ENCODE measurements at regions not wholly inside any gene's neighbourhood (a gene's known extent, or its start where the extent isn't known, plus 50 kb on each side); places are given as distances from the start of the nearest gene placed in this dataset.
"Not testable (repeated sequence)": the region's sequence is repeated elsewhere in the genome, so short reads cannot be mapped to it uniquely, and the experiment has no call there.

GRCh38 chr16:27639561-27640276 is 89.8 kb downstream of the KATNIP start:
- FAIRE-seq = no peak

GRCh38 chr16:27640277-27640600 is 90.3 kb downstream of the KATNIP start:
- FAIRE-seq = no peak

- FAIRE-seq = no peak
These were observed 91.3 kb downstream of the KATNIP start for GRCh38 chr16:27641260-27641659.

GRCh38 chr16:27641734-27642415 is 91.9 kb downstream of the KATNIP start:
- FAIRE-seq = not testable (repeated sequence)

GRCh38 chr16:27642756-27643155 is 92.8 kb downstream of the KATNIP start:
- FAIRE-seq = no peak

- FAIRE-seq = no peak
These were observed 94.2 kb downstream of the KATNIP start for GRCh38 chr16:27644165-27644564.

GRCh38 chr16:27645396-27645795 is 95.5 kb downstream of the KATNIP start:
- FAIRE-seq = no peak

GRCh38 chr16:27646806-27647205 is 96.9 kb downstream of the KATNIP start:
- FAIRE-seq = no peak

- no peak for FAIRE-seq
These were observed 99.1 kb downstream of the KATNIP start for GRCh38 chr16:27649021-27649420.

- FAIRE-seq = no peak
These were observed 100.2 kb downstream of the KATNIP start for GRCh38 chr16:27650073-27650701.

- FAIRE-seq = no peak
These were observed 101.4 kb downstream of the KATNIP start for GRCh38 chr16:27651301-27651700.

GRCh38 chr16:27657811-27658210 is 107.9 kb downstream of the KATNIP start:
- no peak for FAIRE-seq

- FAIRE-seq = no peak
These were observed 110.6 kb downstream of the KATNIP start for GRCh38 chr16:27660507-27660906.

- FAIRE-seq = not testable (repeated sequence)
These were observed 113.3 kb downstream of the KATNIP start for GRCh38 chr16:27663235-27663634.

- FAIRE-seq = no peak
These were observed 115.9 kb downstream of the KATNIP start for GRCh38 chr16:27665881-27666280.

GRCh38 chr16:27670071-27670810 is 120.3 kb downstream of the KATNIP start:
- FAIRE-seq = no peak

- FAIRE-seq = no peak
These were observed 121.5 kb downstream of the KATNIP start for GRCh38 chr16:27671410-27671809.

- no peak for FAIRE-seq
These were observed 126.9 kb downstream of the KATNIP start for GRCh38 chr16:27676839-27677238.

- no peak for FAIRE-seq
These were observed 127.3 kb downstream of the KATNIP start for GRCh38 chr16:27677263-27677662.

GRCh38 chr16:27678955-27679354 is 129.0 kb downstream of the KATNIP start:
- FAIRE-seq = no peak

- FAIRE-seq = no peak
These were observed 130.0 kb downstream of the KATNIP start for GRCh38 chr16:27679899-27680298.

- no peak for FAIRE-seq
These were observed 131.7 kb downstream of the KATNIP start for GRCh38 chr16:27681681-27682080.

- FAIRE-seq = no peak
These were observed 134.1 kb downstream of the KATNIP start for GRCh38 chr16:27684047-27684446.

- FAIRE-seq = no peak
These were observed 135.9 kb downstream of the KATNIP start for GRCh38 chr16:27685807-27686206.
